ENCODE measurements at regions not wholly inside any gene's neighbourhood (a gene's known extent, or its start where the extent isn't known, plus 50 kb on each side); places are given as distances from the start of the nearest gene placed in this dataset.
"Not testable (repeated sequence)": the region's sequence is repeated elsewhere in the genome, so short reads cannot be mapped to it uniquely, and the experiment has no call there.

DNA sequence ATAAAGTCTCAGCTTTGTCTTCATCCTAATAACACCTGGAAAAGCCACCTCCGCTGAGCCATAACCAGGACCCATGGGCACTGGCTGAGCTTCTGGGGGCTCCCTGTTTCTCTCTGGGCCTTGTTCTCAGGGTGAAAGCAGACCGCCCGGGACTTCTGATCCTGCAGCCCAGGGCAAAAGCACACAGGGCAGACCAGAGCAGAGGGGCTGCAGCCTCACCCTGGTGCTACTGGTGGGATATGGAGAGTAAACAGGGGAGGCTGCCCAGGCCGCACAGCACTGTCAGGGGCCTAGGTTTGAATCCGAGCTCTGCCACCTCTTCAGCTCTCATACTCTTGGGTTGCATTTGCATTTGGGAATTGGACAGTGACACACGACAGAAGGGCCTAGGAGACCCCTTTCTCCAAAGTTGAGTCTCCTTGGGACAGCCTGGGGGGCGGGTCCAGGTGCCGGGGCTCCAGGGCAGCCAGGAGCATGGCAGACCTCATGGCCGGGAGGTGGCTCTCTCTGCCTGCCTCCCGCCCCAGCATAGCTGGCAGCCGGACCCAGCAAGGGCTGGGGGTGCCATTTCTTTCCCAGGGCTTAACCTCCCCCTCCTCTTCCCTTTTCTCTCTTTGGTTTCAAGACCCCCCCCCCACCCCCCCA, 164.9 kb downstream of the INHBB start:
- Mint-ChIP-seq H3K27me3 (no peaks in the 10 kb centered on the region), H3K4me3 (no peak overlapping the region), H3K27ac (no peak overlapping the region), H3K36me3 (no peaks in the 10 kb centered on the region), H3K9me3 (no peaks in the 10 kb centered on the region), H3K4me1 (no peaks in the 10 kb centered on the region)

DNA sequence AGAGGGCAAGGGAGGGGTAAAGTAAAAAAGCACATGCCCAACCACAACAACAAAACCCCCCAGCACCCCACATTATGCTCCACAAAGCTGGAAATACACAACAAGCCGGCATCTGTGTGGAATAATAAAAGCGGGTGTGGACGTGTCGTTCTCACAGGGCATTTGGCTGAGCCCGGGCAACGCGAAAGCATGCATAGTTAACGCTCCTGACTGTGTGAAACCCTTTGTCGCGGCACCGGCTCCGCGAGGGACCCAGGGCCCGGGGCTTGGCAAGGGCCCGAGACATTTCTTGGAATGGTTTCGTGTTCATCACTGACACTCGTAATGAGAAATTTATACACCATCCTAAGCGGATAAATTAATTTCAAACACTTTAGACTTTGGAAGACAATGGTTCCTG, 165.6 kb downstream of the INHBB start:
- H3K27ac Mint-ChIP-seq: no peak overlapping the region
- H3K27me3 Mint-ChIP-seq: no peaks in the 10 kb centered on the region
- H3K4me3 Mint-ChIP-seq: no peak overlapping the region
- H3K4me1 Mint-ChIP-seq: no peaks in the 10 kb centered on the region
- H3K9me3 Mint-ChIP-seq: no peaks in the 10 kb centered on the region
- H3K36me3 Mint-ChIP-seq: no peaks in the 10 kb centered on the region

DNA sequence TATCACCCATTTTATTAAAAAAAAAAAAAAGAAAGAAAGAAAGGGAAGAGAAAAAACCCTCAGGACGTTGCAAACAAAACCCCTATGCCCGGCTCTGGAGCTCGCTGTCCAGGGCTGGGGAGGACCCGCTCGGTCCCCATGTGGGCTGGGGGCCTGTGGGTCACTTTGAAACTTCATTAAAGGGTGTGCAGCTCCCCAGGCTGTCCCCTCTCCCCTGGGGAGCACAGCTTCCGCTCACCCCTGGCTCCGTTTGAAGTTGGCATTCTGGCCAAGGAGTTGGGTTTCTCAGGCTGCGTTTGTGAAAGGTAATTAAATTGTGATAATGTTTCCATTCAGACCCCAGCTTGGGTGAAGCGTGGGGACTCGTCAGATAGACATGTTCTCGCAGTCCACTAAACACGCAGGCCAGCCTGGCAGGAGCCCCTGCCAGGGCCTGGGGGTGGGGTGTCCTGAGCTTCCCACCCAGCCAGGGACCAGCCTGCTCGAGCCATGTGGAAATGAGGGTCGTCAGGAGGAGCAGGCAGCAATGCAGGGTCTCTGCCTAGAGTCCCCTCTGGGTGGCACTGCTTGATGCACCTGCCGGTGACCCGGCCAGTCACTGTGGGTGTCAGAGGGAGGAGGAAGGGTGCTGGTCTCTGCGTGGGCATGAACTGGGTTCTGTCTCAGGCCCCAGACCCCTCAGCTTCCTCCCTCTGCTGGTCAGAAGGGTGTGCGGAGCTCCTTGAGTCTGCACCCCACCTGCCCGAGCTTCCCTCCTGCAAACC, 166.2 kb downstream of the INHBB start:
- Mint-ChIP-seq H3K27ac (no peak overlapping the region), H3K27me3 (no peaks in the 10 kb centered on the region), H3K9me3 (no peaks in the 10 kb centered on the region), H3K4me1 (no peaks in the 10 kb centered on the region), H3K4me3 (no peak overlapping the region), H3K36me3 (no peaks in the 10 kb centered on the region)

DNA sequence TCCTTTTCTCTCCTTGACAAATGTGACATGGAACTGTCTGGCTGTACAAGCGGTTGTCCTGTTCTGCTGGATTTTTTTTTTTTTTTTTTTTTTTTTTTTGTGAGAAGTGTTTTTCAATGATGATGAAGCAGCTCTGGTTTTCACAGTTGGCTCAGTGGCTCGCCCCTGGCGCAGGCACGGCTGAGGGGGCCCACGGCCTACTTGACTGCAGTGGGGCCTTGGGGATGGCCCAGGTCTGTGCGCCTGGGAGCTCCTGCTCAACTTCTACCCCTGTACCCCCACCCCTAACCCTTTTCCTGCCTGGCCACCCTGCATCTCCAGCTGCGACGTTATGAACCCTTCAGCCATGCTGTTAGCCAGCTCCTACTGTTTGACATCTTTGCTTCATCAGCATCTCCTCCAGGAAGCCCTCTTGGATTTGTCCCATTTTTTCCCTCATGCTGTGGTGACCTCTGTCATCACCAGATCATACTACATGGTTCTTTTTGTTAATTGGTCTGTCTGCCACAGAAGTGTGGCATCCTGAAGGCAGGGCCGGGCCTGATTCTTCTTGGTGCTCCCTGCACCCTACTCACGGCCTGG, 167.9 kb downstream of the INHBB start:
- no peaks in the 10 kb centered on the region for H3K9me3 Mint-ChIP-seq
- H3K4me1 Mint-ChIP-seq: no peaks in the 10 kb centered on the region
- H3K4me3 Mint-ChIP-seq: no peak overlapping the region
- H3K27ac Mint-ChIP-seq: no peak overlapping the region
- H3K27me3 Mint-ChIP-seq: peaks cover 2% of the 10 kb centered on the region
- H3K36me3 Mint-ChIP-seq: no peaks in the 10 kb centered on the region

DNA sequence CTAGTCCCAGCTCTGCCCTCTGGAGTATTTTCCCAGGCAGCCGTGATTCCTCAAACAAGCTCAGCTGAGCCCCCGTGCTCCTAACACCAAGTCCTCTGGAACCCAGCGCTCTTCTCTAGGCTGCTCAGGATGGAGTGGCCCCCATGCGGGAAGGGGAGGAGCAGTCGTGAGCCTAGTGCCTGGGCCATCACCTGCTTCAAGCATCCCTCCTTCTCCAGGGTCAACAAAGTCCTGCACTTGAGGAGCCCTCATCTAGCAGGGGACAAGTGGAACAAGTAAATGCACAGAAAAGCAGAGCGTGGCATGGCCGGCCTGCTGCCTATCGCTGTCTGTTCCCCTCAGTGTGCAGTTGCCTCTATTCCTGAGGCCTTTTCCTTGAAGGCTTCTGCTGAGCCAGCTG, 168.6 kb downstream of the INHBB start:
- Mint-ChIP-seq H3K4me3 (no peak overlapping the region), H3K9me3 (no peaks in the 10 kb centered on the region), H3K36me3 (no peaks in the 10 kb centered on the region), H3K27ac (no peak overlapping the region), H3K4me1 (no peaks in the 10 kb centered on the region), H3K27me3 (peaks cover 5% of the 10 kb centered on the region)

DNA sequence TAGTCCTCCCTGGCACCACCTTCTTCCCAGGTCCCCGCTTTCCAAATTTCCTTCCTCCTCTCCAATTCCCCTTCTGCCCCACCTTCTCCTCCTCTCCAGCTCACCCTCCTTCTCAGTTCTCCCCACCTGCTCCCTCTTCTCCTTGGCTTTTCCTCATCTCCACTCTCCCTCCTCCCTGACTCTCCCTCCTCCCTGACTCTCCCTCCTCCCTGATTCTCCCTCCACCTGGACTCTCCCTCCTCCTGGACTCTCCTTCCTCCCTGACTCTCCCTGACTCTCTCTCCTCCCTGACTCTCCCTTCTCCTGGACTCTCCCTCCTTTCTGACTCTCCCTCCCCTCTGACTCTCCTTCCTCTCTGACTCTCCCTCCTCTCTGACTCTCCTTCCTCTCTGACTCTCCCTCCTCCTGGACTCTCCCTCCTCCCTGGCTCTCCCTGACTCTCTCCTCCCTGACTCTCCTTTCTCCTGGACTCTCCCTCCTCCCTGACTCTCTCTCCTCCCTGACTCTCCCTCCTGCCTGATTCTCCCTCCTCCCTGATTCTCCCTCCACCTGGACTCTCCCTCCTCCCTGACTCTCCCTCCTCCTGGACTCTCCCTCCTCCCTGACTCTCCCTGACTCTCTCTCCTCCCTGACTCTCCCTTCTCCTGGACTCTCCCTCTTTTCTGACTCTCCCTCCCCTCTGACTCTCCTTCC, 169.3 kb downstream of the INHBB start:
- H3K4me1 Mint-ChIP-seq, H3K9me3 Mint-ChIP-seq, H3K27me3 Mint-ChIP-seq, H3K4me3 Mint-ChIP-seq, H3K36me3 Mint-ChIP-seq: not testable (repeated sequence)
- peak overlapping the region in 1 of 3 donors; percentile 1 for H3K27ac Mint-ChIP-seq

DNA sequence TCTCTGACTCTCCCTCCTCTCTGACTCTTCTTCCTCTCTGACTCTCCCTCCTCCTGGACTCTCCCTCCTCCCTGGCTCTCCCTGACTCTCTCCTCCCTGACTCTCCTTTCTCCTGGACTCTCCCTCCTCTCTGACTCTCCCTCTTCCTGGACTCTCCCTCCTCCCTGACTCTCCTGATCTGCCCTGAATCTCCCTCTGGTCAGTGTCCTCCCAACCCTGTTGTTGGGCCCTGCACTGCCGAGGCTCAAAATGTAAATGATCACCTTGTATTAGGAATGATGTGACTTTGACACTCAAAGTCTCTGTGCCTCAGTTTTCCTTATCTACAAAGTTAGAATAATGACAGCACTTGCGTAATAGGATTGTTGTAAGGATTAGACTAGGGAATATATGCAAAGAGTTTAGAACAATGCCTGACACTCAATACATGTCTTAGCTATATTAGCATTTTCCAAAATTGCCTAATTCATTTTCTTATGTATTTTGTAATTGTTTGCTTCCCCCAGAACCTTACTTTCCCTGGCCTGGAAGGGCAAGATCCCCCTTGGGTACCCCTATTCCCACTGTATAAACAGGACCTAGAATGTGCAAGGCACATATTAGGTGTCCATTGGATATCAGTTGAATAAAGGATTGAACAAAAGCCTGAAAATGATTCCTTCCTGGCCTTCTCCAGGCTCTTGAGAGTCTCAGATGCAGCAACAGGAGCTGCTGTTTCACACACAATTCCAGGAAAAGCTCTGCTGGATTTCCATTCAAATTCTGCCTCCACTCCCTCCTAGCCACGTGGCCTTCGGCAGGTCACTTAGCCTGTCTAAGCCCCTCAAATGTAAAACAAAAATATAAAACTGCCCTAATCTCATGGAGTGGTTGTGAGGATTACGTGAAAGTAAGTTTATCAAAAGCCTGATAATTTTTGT, 170.1 kb downstream of the INHBB start:
- no peaks in the 10 kb centered on the region for H3K36me3 Mint-ChIP-seq
- H3K27me3 Mint-ChIP-seq: peaks cover 5% of the 10 kb centered on the region
- peak overlapping the region in 1 of 3 donors; percentile 1 for H3K27ac Mint-ChIP-seq
- H3K4me1 Mint-ChIP-seq: no peaks in the 10 kb centered on the region
- no peaks in the 10 kb centered on the region for H3K9me3 Mint-ChIP-seq
- H3K4me3 Mint-ChIP-seq: no peak overlapping the region

DNA sequence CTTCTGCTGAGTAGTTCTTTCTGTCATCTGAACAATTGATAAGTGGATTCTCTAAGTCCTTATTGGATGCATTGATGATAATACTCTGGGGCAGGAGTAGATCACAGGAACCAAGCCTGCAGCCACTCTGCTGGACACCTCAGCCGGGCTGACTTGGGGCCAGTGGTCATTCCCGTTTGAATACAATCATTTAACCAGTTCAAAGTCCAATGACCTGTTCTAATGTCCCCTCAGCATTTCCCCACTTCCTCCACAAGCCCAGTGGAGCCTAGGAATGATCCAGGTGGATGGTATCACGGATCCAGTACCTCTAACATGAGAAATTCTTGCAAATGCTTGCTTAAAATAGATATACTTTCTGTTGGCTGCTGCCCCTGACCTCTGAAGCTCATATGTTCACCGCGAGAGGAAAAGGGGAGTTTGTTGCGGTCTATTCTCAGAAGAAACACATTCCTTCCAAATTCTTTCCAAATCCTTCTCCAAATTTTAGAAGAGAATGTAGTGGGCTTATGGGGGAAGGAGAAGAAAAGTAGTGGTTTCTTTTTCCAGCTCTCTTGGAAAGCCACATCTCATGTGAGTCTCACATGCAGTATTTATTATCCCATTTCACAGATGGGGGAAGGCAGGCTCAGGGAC, 170.9 kb downstream of the INHBB start:
- Mint-ChIP-seq H3K27ac (no peak overlapping the region), H3K27me3 (peaks cover 8% of the 10 kb centered on the region), H3K36me3 (no peaks in the 10 kb centered on the region), H3K4me3 (no peak overlapping the region), H3K9me3 (no peaks in the 10 kb centered on the region), H3K4me1 (no peaks in the 10 kb centered on the region)

DNA sequence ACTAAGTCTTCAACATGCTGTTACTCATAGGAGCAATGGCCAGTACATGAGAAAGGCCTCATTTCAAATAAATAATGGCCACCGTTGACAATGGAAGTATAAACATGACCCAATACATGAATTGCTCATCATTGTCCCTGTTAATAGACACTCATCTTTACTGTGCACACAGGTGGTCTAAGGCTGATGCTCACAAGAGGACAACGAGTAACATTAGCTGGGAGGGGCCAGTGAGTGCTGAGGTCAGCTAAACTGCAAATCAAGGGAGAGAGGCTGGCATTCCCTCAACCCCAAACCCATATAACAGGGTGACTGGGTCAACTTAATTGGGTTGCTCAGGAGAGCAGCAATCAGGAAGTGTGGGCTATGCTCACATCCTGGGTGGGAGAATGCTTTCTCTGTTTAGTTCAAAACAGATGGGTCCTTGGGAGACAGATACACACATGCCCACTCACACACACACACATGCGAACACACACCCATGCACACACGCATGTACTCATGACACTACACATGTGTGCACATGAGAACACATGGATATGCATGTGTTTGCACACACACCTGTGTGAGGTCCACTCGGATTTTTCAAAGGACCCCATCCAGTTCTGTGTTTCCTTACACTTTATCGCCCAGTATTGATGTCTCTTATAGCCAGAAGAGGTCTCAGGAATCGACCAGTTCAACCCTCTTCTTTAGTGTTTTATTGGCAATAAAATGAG, 172.0 kb downstream of the INHBB start:
- Mint-ChIP-seq H3K4me1 (no peaks in the 10 kb centered on the region), H3K4me3 (no peak overlapping the region), H3K9me3 (no peaks in the 10 kb centered on the region), H3K36me3 (peaks cover 2% of the 10 kb centered on the region), H3K27ac (no peak overlapping the region), H3K27me3 (peaks cover 14% of the 10 kb centered on the region)

DNA sequence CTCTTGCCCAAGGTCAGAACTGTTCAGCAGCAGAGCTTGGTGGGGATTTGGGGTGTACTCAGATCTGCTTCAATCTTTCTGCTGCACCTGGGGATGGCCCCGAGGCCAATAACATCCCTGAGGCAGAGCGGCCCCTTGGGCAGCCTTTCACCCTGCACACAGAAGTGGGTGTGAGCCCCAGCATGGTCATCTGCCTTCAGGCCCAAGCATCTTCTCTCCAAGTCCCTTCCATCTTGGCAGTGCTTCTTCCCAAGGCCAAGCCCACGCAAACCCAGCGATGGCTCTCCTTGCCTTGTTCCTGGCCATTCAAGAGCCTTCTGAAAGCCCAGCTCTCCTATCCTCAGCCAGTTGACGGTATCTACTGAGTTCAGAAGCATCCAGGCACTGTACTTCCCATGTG, 172.9 kb downstream of the INHBB start:
- no peaks in the 10 kb centered on the region for H3K4me1 Mint-ChIP-seq
- H3K27me3 Mint-ChIP-seq: peaks cover 16% of the 10 kb centered on the region
- H3K36me3 Mint-ChIP-seq: peaks cover 2% of the 10 kb centered on the region
- H3K4me3 Mint-ChIP-seq: no peak overlapping the region
- H3K9me3 Mint-ChIP-seq: no peaks in the 10 kb centered on the region
- H3K27ac Mint-ChIP-seq: no peak overlapping the region

DNA sequence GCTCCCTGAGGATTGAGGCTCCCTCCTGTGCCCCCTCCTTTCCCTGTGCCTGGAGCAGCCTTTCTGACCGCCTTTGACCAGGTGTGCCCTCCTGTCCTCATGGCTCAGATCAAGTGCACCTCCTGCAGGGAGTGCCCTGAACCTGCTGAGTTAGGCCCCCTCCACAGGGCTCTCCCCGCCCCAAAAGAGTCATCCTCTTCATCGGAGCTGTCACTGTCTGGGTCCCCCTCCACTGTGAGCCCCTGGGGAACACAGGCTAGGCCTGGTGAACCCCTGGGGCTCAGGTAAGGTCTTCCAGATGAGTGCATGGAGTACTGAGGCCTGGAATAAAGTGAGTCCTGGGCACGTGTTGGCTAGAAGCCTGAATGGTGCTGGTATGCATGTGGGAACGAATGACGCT, 173.5 kb downstream of the INHBB start:
- H3K27me3 Mint-ChIP-seq: peaks cover 16% of the 10 kb centered on the region
- no peak overlapping the region for H3K4me3 Mint-ChIP-seq
- peaks cover 2% of the 10 kb centered on the region for H3K36me3 Mint-ChIP-seq
- no peaks in the 10 kb centered on the region for H3K4me1 Mint-ChIP-seq
- no peaks in the 10 kb centered on the region for H3K9me3 Mint-ChIP-seq
- no peak overlapping the region for H3K27ac Mint-ChIP-seq

DNA sequence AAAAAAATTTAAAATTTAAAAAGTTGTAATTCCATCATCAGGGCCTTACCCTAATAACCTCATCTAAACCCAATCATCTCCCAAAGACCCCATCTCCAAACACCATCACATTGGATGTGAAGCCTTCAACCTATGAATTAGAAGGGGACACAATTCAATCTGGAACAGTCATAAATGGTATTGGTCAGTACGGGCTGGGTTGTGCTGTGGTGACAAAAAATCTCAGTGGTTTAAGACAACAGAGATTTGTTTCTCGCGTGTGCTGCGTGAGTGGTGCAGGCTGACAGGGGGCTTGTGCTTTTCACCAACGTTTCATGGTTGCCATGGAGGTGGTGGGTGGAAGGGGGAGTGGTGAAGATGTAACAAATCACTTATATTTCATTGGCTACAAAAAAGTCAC, 174.5 kb downstream of the INHBB start:
- H3K36me3 Mint-ChIP-seq: peaks cover 2% of the 10 kb centered on the region
- no peaks in the 10 kb centered on the region for H3K9me3 Mint-ChIP-seq
- no peak overlapping the region for H3K27ac Mint-ChIP-seq
- no peaks in the 10 kb centered on the region for H3K4me1 Mint-ChIP-seq
- H3K4me3 Mint-ChIP-seq: no peak overlapping the region
- H3K27me3 Mint-ChIP-seq: peaks cover 16% of the 10 kb centered on the region

DNA sequence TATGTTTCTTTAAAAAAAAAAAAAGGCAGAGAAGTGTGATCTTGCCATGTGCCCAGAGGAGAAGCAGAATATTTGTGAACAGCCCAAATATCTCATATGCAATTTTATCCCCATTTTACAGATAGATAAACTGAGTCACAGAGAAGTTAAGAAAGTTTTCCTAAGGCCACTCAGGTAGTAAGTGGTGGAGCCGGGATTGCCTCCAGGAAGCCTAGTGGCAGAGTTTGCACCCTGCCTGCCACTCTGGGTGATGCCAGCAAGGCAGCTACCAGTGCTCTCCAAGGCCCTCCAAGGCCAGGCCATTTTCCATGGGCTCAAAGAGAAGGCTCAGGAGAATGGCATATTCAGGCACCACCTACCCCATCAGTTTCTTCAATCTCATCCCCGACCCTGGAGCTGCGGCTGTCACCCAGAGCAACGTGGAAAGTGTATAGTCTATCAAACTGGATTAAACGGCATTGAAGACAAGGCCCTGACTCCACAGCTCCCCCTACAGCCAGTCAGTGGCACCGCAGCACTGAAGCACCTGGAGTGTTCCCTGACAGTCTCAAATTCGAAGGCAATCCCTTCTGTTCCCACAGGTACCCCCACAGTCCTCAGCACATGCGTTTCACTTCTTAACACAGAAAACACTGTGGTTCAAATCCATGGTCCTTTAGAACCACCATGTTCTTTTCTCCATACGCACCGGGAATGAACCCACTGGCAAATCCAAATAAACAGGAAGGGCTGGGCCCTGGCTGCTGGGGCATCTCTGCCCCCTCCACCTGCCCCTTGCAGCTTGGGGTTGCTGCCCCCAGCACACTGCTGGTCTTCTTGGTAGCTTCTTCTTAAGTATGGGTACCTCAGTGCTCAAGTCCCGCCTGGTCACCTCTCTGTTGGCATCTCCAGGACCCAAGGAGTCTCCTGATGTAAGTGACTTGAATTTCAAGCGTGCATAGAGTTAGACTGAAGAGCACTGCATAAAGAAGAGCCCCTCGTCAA, 175.3 kb downstream of the INHBB start:
- Mint-ChIP-seq H3K36me3 (peaks cover 2% of the 10 kb centered on the region), H3K9me3 (no peaks in the 10 kb centered on the region), H3K27ac (peak overlapping the region in 1 of 3 donors; percentile 76), H3K4me1 (no peaks in the 10 kb centered on the region), H3K4me3 (no peak overlapping the region), H3K27me3 (peaks cover 16% of the 10 kb centered on the region)

All from IgD-negative memory B cell (primary cell).